Astrocyte of the cerebellum (primary cell): ENCODE measurements at regions not wholly inside any gene's neighbourhood (a gene's known extent, or its start where the extent isn't known, plus 50 kb on each side); places are given as distances from the start of the nearest gene placed in this dataset.

ENCODE experiments used
- DNase-seq: peaks from one replicate; pipeline ENCODE4 v3.0.0-alpha.2; 2011; ENCODE audit warnings: low read depth
- H3K4me3 ChIP-seq: 2 replicates; pipeline ENCODE4 v1.5.1; 2011; ENCODE audit warnings: mild to moderate bottlenecking, low read depth, low read length, moderate library complexity
- in situ Hi-C: cut with HindIII; loops from 2 replicates; pipeline ENCODE4 v1.10.0; 2017; ENCODE audit warnings: low sequenced_read_pairs
- TF ChIP-seq, protein P1 (sequence below): IDR thresholded peaks from 2 replicates; pipeline ENCODE4 v1.5.1; 2012; ENCODE audit warnings: low read length, low read depth, moderate library complexity, mild to moderate bottlenecking; ENCODE audit errors: missing control alignments

DNA sequence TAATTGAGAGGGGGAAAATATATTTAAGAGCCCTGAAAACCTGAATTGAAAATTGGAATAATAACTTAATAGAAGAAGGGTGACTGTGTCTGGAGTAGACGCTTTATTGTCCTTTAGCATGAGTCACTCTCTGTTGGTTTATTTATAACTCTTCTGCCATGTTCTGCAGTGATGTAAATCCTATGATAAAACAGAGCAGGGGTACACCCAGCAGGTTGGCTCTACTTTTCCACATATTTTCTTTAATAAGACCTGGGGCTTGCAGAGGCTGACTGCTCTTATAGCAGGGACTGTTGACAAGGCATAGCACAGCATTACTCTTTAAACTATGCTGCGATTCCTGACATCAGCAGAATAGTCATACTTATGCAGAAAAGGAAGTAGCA is 389.9 kb upstream of the PCDH9 start:
- DNase-seq, result peak; percentile 16
- H3K4me3 ChIP-seq, result no peak overlapping the region
- TF ChIP-seq, protein P1, sequence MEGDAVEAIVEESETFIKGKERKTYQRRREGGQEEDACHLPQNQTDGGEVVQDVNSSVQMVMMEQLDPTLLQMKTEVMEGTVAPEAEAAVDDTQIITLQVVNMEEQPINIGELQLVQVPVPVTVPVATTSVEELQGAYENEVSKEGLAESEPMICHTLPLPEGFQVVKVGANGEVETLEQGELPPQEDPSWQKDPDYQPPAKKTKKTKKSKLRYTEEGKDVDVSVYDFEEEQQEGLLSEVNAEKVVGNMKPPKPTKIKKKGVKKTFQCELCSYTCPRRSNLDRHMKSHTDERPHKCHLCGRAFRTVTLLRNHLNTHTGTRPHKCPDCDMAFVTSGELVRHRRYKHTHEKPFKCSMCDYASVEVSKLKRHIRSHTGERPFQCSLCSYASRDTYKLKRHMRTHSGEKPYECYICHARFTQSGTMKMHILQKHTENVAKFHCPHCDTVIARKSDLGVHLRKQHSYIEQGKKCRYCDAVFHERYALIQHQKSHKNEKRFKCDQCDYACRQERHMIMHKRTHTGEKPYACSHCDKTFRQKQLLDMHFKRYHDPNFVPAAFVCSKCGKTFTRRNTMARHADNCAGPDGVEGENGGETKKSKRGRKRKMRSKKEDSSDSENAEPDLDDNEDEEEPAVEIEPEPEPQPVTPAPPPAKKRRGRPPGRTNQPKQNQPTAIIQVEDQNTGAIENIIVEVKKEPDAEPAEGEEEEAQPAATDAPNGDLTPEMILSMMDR, result no peak
- in situ Hi-C loops, result no loop called here

DNA sequence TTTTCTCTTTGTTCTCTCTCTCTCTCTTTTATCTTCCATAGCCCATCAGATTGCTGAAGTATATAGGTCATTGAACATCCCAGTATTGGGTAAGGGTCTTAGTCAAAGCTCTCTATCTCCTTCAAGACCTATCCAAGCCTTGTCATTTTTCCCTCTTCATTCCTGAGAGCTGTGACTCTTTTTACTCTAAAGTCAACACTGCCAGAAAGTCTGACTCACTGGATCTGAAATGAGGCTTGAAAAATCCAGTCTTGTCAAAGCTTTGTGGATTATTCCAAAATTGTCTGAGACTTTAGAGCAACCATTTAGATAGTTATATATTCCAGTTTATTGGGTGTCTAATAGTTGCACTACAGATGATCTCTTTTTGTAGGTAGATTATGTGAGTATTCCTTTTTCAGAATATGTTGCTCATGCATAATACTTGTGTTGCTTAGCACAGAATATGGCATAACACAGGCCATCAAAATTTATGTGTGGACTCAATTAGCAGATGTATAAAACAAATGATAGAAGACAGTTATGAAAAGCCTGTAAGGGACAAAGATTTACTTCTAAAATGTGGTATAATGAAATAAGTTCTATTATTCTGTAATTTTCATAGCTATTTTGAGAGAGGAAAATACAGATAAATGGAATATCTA is 389.3 kb upstream of the PCDH9 start:
- in situ Hi-C loops, result no loop called here
- peak; percentile 31 for DNase-seq
- TF ChIP-seq, protein P1, result no peak
- no peak overlapping the region for H3K4me3 ChIP-seq

DNA sequence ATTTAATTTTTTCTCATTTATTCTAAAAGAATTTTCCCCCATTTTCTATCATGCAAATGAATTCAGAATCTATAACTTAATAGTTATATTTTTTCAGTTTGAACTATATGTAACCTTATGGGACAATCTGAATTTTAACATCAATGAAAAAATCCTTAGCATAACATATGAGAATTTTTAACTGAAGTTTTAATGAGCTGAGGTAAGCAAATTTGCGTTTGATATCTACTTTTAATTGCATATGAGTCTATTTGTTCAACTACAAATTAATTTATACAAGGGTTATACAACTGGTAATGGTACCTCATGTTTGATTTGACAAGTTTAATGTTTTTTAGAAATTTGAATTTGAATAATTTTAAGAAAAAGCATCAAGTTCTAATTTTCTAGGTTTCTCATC is 384.4 kb upstream of the PCDH9 start:
- in situ Hi-C loops, result no loop called here
- H3K4me3 ChIP-seq, result no peak overlapping the region
- no peak for DNase-seq
- TF ChIP-seq, protein P1, result no peak

DNA sequence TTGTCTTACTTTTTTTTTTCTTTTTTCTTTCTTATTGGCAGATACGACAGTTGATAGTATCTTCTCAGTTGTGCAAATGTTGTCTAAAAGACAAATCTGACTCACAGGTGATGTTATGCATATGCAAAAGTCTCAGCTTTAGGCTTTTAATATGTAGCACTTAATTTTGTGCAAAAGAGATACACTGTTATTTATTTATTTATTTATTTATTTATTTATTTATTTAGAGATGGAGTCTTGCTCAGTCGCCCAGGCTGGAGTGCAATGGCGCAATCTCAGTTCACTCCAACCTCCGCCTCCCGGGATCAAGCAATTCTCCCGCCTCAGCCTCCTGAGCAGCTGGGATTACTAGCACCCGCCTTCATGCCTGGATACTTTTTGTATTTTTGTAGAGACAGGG is 383.9 kb upstream of the PCDH9 start:
- H3K4me3 ChIP-seq, result no peak overlapping the region
- DNase-seq, result no peak
- in situ Hi-C loops, result no loop called here
- TF ChIP-seq, protein P1, result no peak

DNA sequence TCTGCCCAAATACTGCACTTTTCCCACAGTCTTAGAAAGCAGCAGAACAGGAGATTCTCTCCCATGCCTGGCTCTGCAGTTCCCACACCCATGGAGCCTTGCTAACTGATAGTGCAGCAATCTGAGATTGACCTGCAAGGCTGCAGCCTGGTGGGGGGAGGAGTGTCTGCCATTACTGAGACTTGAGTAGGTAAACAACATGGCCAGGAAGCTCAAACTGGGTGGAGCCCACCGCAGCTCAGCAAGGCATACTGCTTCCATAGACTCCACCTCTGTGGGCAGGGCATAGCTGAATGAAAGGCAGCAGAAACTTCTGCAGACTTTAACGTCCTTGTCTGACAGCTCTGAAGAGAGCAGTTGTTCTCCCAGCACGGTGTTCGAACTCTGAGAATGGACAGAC is 358.5 kb upstream of the PCDH9 start:
- H3K4me3 ChIP-seq, result no peak overlapping the region
- TF ChIP-seq, protein P1, result no peak
- DNase-seq, result no peak
- in situ Hi-C loops, result no loop called here

DNA sequence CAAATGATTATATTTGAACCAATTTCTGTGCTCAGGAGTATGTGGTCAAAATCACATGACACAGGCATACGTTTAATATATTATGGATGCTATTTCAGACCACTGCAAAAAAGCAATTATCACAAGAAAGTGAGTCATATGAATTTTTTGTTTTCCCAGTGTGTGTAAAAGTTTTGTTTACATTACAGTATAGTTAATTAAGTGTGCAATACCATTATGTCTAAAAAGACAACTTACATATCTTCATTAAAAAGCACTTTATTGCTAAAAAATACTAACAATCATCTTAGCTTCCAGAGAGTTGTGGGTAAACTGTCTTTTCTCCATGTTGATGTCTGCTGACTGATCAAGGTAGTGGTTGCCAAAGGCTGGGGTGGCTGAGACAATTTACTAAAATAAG is 347.2 kb upstream of the PCDH9 start:
- DNase-seq, result no peak
- in situ Hi-C loops, result no loop called here
- TF ChIP-seq, protein P1, result no peak

More for the DNA sequence above, 347.2 kb upstream of the PCDH9 start:
- no peak overlapping the region for H3K4me3 ChIP-seq
